GM18873 (cell line): ENCODE measurements at regions not wholly inside any gene's neighbourhood (a gene's known extent, or its start where the extent isn't known, plus 50 kb on each side); places are given as distances from the start of the nearest gene placed in this dataset.
"Not testable (repeated sequence)": the region's sequence is repeated elsewhere in the genome, so short reads cannot be mapped to it uniquely, and the experiment has no call there.

ENCODE experiments used
- ATAC-seq: cut with Tn5 transposase; IDR thresholded peaks from one replicate; pipeline ENCODE4 v1.9.1; 2021; ENCODE audit warnings: mild to moderate bottlenecking, moderate library complexity, moderate number of reproducible peaks; ENCODE audit not compliant: unreplicated experiment, low FRiP score

DNA sequence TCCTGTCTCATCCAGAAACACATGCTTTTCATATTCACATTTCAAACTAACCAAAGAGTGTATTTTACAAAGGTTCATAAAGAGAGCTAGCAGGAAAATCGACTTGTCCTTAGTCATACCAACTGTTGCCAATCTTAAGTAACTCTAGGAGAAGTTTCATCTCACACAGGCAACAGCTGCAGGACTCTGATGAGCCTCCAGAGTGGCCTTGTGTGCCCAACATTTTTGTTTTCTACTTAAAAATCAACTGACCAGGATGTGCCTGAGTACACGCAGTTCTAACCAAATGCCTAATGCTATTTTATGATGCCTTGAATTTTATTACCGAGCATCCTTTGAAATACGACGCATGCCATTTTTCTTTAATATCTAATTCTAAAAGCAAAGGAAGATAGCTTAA lies 595.9 kb upstream of the LRRTM4 start:
- no peak for ATAC-seq

DNA sequence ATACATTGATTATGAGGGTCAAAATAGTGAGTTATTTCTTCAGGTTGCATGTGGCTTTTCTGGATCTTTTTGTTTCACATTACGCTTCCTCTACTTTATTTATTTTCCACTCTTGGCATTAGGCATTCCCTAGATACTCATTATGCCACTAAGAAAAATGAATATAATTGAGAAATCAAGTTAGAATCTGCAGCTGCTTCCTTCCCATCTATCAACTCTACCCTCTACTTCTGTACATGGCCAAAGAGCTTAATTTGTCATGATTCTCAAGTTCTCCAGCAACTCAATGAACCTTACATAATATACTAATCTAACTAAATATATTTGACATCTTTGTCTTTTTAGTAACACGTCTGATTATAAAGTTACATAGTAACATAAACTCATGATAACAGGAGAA lies 598.1 kb upstream of the LRRTM4 start:
- no peak for ATAC-seq

DNA sequence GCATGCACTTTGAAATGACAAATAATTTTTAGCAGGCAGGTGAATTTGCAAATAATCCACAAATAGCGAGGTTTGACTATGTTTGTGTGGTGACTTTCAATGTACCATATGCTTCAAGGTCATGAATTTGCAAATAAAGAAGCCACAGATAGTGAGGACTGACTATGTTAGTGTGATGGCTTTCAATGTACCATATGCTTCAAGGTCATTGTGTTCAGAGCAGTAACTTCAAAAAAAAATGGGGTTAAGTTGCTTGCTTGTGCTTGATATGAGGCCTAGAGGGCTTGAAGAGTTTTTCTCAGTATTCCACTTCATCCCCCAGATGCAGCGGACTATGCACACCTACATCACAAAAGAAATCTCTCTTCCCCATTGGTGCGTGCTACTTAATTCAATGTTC lies 602.9 kb upstream of the LRRTM4 start:
- no peak for ATAC-seq

GRCh38 chr2:78127424-78127823 lies 605.2 kb upstream of the LRRTM4 start:
- ATAC-seq, result no peak

GRCh38 chr2:78132391-78133370 lies 610.5 kb upstream of the LRRTM4 start:
- no peak for ATAC-seq

DNA sequence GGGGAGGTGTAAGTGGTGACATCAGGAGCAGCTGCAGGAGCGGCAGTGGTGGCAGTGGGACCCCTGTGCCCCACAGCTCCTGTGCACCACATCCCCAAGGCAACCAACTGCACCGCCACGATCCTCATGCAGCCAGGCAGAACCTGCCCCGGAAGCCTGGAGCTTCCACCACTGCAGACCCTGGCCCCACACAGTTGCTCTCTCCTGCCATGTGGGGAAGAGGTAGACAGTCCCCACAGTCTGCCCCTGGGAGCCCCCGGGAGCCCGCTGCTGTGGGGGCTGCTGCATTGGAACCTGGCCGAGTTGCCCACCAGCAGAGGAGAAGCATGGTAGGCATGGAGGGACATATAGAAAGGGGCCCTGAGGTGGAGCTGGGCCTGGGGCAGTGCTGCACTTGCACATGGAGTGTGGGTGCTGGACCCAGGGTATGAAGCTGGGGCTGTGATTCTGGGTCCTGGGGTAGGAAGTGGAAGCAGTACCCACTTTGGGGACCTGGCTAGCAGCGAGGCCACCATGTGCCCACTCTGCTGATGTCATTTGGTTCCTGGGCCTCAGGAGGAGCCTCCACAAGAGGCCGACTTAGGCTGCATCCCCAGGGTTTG lies 623.3 kb upstream of the LRRTM4 start:
- ATAC-seq, result no peak

GRCh38 chr2:78145997-78146722 lies 624.0 kb upstream of the LRRTM4 start:
- ATAC-seq, result no peak

DNA sequence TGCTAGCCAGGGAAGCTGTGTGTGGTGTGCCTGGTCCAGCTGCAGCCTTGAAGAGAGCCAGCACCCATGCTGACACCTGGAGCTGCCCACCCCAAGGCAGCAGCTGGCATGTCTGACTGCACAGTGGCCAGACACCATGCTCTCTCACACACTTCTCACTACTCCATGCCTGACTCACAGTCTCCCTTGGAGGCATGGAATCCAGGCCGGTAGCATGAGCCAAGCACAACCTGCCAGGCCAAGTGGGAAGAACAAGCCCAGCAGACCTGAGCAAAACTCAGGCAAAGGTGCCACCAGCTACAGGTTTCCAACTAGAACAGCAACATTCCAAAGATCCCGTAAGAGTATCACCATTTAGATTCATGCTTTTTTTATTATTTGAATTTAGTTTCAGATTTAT lies 625.3 kb upstream of the LRRTM4 start:
- no peak for ATAC-seq

GRCh38 chr2:78154586-78154985 lies 632.4 kb upstream of the LRRTM4 start:
- no peak for ATAC-seq

GRCh38 chr2:78162202-78162601 lies 640.0 kb upstream of the LRRTM4 start:
- ATAC-seq, result no peak

- ATAC-seq, result not testable (repeated sequence)
These were observed 650.0 kb upstream of the LRRTM4 start for GRCh38 chr2:78172157-78172556.

DNA sequence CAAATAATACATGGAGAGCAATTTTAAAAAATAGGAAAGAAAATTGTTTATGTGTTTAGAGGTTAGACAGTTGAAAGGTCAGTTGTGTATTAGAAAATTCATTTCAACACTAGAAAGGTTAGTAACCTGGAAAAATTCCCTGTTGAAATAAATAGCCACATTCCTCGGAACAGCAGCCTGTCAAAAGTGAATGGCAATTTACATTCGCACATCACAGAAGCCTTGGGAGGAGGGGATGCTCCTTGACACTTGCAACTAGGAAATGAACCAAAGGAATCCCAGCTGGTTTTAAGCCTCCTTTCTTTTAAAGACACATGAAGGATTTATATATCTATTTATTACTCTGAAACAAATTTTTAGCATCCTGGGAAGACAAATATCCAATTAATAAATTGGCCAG lies 653.5 kb upstream of the LRRTM4 start:
- ATAC-seq, result no peak

DNA sequence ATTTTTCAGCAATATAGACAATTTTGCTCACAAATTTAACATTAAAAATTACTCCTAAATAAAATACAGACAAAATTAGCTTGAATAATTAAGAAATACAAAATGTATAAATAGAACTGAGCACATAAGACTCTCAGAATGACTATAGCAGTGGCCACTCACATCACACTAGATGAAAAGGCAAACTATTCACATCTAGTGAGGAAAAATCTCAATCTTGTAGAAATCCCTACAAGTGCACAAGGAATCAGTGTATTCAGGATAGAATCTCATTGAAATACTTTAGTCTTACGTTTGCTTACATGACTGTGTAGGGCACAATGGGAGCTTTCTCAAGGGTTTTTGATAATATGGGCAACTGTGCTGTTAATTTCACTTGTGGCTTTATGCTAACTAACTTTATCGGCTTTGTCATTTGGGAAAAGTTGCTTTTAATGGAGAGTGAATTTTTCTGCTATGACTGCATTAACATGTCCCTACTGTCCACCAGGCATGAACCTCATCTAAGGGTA lies 678.9 kb upstream of the LRRTM4 start:
- no peak for ATAC-seq

DNA sequence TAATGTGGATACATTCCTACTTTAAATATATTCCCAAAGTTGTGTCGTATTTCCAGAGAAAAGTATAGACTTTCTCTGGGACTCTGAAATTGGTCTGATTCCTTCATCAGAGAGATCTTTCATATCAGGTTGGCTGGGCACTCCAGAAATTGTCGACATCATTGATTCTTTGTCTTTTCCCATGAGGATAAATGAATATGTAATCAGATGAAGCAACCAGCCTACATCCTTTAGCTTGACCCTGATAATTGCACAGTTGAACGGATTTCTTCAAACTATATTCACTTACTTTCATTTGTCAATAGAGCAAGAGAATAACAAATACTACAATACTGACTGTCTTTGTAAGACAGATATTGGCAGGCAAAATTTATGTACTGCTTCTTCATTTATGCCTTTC lies 680.2 kb upstream of the LRRTM4 start:
- ATAC-seq, result no peak

- no peak for ATAC-seq
These were observed 681.0 kb upstream of the LRRTM4 start for GRCh38 chr2:78202986-78203670.

DNA sequence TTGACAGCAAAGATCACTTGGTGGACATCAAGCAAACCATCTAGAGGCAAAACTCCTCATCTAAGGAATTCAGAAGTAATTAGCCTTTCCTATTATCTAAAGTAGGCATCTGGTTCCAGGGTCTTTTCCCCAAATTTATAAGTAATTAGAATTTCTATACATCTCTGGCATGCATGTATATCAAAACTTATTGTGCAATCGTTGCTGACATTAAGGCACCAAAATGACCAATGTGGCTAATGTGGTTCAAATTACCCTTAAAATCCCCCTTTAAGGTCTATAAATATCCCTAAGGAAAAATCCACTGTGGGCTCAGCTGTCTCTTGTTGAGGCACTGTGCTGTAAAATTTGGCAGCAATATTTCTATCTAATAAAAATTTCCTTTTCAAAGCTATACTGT lies 695.9 kb upstream of the LRRTM4 start:
- no peak for ATAC-seq

DNA sequence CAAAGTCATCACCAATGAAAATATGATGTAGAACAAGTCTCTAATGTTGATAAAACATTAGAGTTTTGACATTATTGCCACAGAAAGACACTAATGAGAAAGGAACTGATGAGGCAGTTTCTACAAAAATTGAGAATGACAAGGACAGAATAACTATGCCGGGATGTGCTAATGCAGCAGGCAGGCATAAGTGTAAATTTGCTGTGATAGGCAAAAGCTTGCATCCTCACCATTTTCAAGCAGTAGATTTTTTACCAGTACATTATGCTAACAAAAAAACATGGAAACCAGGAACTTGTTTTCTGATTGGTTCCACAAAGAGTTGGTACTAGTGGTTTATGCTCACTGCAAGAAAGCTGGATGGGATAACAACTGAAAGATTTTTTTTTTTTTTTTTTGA lies 715.5 kb upstream of the LRRTM4 start:
- ATAC-seq, result no peak

GRCh38 chr2:78245394-78246135 lies 723.4 kb upstream of the LRRTM4 start:
- no peak for ATAC-seq

GRCh38 chr2:78251708-78252107 lies 729.5 kb upstream of the LRRTM4 start:
- ATAC-seq, result no peak

DNA sequence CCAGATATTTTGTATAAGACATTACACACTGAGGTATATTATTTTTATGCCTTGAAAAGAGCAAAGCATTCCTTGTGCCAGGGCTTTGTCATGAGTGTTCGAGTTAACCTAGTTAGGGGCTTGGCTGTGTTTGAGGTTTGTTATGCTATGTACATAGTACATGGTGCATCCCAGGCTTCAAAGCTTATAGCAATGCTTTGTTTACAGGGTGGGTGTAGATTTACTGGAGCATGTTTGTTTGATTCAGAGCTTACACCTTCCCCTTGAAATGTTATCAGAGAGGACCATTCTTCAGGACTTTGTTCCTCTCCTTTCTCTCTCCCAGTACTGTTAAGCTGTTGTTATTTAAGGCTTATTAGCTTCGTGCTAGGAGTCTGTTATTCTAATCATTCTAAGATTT lies 738.7 kb upstream of the LRRTM4 start:
- ATAC-seq, result no peak
